HG02759 (cell line): ENCODE measurements at regions not wholly inside any gene's neighbourhood (a gene's known extent, or its start where the extent isn't known, plus 50 kb on each side); places are given as distances from the start of the nearest gene placed in this dataset.
"Not testable (repeated sequence)": the region's sequence is repeated elsewhere in the genome, so short reads cannot be mapped to it uniquely, and the experiment has no call there.

Experiments used
- ATAC-seq: cut with Tn5 transposase; IDR thresholded peaks from one replicate; pipeline ENCODE4 v1.9.1; 2021; ENCODE audit warnings: mild to moderate bottlenecking, moderate library complexity; ENCODE audit not compliant: unreplicated experiment

- no peak for ATAC-seq
Observed at GRCh38 chr10:63077800-63078199, 55.3 kb upstream of the NRBF2 start.

- no peak for ATAC-seq
Observed at GRCh38 chr10:63072951-63073350, 60.2 kb upstream of the NRBF2 start.

DNA sequence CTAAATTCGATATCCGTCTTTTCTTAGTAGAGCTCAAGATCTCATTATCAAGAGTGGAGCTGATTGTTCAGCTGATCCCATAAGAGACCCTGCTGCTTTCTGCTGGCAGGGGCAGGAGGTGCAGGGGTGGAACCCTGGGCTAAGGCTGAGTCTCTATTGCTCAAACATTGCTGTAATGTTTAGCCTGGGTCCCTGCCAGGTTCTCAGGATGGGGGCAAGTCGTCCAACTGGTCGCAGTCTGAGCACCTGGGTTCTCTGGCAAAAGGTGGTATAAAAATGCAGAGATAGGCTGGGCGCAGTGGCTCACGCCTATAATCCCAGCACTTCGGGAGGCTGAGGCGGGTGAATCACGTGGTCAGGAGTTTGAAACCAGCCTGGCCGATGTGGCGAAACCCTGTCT, 62.0 kb upstream of the NRBF2 start:
- no peak for ATAC-seq

DNA sequence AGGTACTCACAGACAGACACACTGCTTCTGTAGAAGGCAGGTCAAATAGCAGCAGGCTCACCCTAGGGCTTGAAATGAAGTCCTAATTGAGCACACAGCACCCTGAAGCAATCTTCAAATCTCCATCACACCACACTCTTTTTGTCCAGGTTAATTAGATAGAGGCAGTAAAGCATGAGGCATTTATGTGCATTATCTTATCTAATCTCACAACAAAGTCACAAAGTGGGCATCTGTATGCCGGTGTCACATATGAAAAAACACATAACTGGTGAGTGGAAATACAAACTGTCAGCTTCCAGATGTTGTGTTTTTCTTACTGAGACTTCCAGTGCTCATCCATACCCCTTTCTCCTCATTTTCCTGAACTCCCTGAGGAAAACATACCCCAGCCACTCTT, 63.8 kb upstream of the NRBF2 start:
- no peak for ATAC-seq

DNA sequence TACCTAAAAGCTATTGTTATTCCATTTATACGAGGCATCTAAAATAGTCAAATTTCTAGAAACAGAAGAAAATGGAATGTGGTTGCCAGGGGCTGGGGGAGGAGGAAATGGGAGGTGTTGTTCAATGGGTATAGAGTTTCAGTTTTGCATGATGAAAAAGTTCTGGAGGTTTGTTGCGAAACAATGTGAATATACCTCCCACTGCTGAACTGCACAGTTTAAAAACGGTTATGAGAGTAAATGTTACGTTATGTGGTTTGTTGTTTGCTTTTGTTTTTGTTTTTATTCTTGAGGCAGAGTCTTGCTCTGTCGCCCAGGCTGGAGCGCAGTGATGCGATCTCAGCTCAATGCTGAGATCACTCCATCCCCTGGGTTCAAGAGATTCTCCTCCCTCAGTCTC, 64.9 kb upstream of the NRBF2 start:
- no peak for ATAC-seq

DNA sequence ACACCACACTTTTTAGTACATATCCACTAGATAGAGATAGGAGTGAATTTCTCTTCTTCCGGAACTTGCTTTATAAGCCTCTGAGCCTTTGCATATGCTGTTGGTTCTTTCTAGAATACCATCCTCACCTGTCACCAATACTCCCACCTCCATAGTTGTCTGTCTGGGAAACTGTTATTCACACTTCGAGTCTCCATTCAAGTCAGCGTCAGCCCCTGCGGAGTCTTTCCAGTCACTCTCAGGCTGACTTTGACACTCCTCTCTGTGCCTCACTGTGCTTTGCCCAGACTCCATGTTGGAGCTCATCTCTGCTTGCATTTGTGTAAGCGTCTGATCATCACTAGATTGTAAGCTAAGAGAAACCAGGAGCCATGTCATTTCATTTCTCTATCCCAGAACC, 66.5 kb upstream of the NRBF2 start:
- ATAC-seq: no peak

GRCh38 chr10:63064706-63065105, 68.4 kb upstream of the NRBF2 start:
- no peak for ATAC-seq

- no peak for ATAC-seq
Observed at GRCh38 chr10:63058236-63058635, 74.9 kb upstream of the NRBF2 start.

- no peak for ATAC-seq
Observed at GRCh38 chr10:63057509-63057908, 75.6 kb upstream of the NRBF2 start.

GRCh38 chr10:63055705-63056104, 77.4 kb upstream of the NRBF2 start:
- no peak for ATAC-seq

DNA sequence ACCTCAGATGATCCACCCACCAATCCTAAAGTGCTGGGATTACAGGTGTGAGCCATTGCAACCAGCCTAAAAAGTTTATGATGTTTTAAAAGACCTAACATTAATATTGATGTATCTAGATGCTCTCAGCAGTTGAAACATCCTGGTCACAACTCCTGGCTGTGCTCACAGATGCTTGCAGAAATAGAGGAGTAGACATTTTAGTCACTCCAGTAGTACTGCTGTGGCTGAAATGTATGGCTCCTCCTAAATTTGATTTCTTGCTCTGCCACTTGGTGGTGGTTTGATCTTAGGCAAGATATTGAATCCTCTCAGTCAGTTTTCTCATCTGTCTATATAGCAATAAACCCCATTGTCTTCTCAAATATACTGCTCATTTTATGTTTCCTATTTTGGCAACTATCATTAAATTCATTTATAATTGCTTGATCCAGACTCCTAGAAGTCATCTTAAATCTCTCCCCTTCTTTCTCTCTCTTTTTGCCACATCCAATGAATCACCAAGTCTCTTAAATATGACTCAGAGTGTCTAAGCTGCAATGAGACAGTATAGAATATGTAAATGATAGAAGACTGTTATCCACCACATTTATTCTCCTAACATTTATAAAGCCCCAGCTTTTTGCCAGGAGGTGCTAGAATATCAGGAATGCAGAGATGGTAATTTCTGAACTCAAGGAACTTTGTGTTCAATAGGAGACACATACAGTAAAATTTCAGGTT, 78.1 kb upstream of the NRBF2 start:
- no peak for ATAC-seq

DNA sequence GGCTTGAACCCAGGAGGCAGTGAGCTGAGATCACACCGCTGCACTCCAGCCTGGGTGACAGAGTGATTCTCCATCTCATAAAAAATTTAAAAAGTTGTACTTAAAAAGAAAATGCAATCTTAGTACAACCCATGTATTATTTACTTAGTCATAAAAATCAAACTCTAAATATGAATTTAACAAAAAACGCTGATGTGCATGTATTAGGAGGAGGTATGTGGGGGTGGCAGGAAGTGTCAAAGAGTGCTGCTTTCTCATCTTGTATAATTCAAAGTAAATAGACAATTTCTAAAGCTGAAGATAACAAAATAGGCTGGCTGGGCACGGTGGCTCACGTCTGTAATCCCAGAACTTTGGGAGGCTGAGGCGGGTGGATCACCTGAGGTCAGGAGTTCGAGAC, 81.0 kb upstream of the NRBF2 start:
- ATAC-seq: no peak

- no peak for ATAC-seq
Observed at GRCh38 chr10:63042256-63042655, 90.9 kb upstream of the NRBF2 start.

DNA sequence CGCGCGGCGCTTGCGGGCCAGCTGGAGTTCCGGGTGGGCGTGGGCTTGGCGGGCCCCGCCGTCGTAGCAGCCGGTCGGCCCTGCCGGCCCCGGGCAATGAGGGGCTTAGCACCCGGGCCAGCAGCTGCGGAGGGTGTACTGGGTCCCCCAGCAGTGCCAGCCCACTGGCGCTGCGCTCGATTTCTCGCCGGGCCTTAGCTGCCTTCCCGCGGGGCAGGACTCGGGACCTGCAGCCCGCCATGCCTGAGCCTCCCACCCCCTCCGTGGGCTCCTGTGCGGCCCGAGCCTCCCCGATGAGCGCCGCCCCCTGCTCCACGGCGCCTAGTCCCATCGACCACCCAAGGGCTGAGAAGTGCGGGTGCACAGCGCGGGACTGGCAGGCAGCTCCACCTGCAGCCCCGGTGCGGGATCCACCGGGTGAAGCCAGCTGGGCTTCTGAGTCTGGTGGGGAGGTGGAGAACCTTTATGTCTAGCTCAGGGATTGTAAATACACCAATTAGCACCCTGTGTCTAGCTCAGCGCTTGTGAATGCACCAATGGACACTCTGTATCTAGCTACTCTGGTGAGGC, 99.4 kb upstream of the NRBF2 start:
- ATAC-seq: not testable (repeated sequence)

- ATAC-seq: no peak
Observed at GRCh38 chr10:63030536-63030935, 102.6 kb upstream of the NRBF2 start.

GRCh38 chr10:63027531-63027930, 105.6 kb upstream of the NRBF2 start:
- no peak for ATAC-seq

- no peak for ATAC-seq
Observed at GRCh38 chr10:63021225-63021624, 111.9 kb upstream of the NRBF2 start.

DNA sequence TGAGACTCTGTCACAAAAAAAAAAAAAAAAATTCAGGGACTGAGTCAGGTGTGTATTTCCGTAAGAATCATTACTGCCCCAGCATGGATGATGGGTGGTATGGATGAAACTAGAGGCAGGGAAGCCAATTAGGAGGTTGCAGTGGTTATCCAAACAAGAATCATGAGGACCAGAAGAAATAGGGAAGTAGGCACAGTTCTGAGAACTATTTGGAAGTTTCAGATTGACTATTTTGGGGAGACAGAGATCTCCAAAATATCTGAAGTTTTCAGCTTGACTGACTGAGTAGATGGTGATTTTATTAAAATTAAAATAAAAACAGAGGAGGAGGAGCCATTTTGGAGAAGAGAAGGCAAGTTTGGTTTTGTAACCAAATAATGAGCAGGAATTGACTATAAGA, 119.4 kb upstream of the NRBF2 start:
- no peak for ATAC-seq

- ATAC-seq: no peak
Observed at GRCh38 chr10:63012623-63013022, 120.5 kb upstream of the NRBF2 start.

DNA sequence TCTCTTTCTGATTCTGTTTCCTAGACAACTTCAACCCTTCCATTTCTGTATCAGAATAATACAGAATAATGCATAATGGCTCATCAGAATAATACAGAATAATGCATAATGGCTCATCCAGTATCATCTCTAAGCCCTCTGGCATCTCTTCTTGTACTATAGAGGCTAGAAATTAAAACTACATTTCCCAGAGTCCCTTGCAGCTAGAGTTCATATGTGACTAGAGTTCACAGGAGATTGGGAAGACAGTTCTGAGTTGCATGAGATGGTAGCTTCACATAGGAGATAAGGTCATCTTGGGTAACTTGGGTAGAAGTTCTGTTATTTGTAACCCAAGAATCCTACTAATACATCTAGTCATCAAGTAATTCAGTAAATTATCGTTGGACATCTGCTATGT, 122.9 kb upstream of the NRBF2 start:
- no peak for ATAC-seq

- no peak for ATAC-seq
Observed at GRCh38 chr10:63008491-63008890, 124.6 kb upstream of the NRBF2 start.

DNA sequence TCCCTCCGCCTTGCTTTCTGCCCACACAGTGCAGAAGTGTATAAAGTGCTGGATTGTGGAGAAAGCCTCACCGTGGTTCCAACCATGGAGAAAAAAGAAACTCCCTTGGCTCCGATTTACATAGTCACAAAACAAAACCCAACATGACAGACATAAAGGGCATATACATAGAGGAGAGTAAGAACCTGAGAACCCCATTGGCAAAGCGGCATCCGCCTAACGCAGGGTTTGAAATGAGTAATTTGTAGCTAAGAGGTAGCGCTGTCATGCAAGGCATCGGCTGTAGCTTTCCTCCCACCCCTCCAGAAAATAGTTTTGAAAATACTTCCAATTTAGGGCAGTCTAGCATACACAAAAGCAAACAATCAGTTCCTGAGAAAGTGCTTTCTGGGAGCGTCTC, 126.0 kb upstream of the NRBF2 start:
- no peak for ATAC-seq

- no peak for ATAC-seq
Observed at GRCh38 chr10:63005246-63005645, 127.9 kb upstream of the NRBF2 start.
